Epithelial cell of proximal tubule (primary cell): ENCODE measurements at regions not wholly inside any gene's neighbourhood (a gene's known extent, or its start where the extent isn't known, plus 50 kb on each side); places are given as distances from the start of the nearest gene placed in this dataset.
"Not testable (repeated sequence)": the region's sequence is repeated elsewhere in the genome, so short reads cannot be mapped to it uniquely, and the experiment has no call there.

ENCODE experiments used
- DNase-seq: peaks from one replicate; pipeline ENCODE4 v3.0.0-alpha.2; 2011; ENCODE audit warnings: low read depth
- H3K4me3 ChIP-seq: 2 replicates; pipeline ENCODE4 v1.5.1; 2011; ENCODE audit warnings: low read depth, mild to moderate bottlenecking, low read length

GRCh38 chr2:87622720-87623119 is 125.2 kb upstream of the PLGLB2 start:
- not testable (repeated sequence) for H3K4me3 ChIP-seq, DNase-seq

- DNase-seq, result peak; percentile 57
- H3K4me3 ChIP-seq, result not testable (repeated sequence)
Observed at GRCh38 chr2:87629491-87630458, 118.1 kb upstream of the PLGLB2 start.

- not testable (repeated sequence) for DNase-seq, H3K4me3 ChIP-seq
Observed at GRCh38 chr2:87630892-87631291, 117.0 kb upstream of the PLGLB2 start.

- not testable (repeated sequence) for H3K4me3 ChIP-seq, DNase-seq
Observed at GRCh38 chr2:87631402-87631801, 116.5 kb upstream of the PLGLB2 start.

GRCh38 chr2:87633287-87633963 is 114.5 kb upstream of the PLGLB2 start:
- not testable (repeated sequence) for H3K4me3 ChIP-seq, DNase-seq

- not testable (repeated sequence) for H3K4me3 ChIP-seq, DNase-seq
Observed at GRCh38 chr2:87634106-87634505, 113.8 kb upstream of the PLGLB2 start.

- H3K4me3 ChIP-seq, DNase-seq: not testable (repeated sequence)
Observed at GRCh38 chr2:87634971-87635650, 112.8 kb upstream of the PLGLB2 start.

GRCh38 chr2:87636246-87636645 is 111.6 kb upstream of the PLGLB2 start:
- not testable (repeated sequence) for H3K4me3 ChIP-seq, DNase-seq

GRCh38 chr2:87636735-87637134 is 111.2 kb upstream of the PLGLB2 start:
- not testable (repeated sequence) for DNase-seq, H3K4me3 ChIP-seq

- H3K4me3 ChIP-seq, DNase-seq: not testable (repeated sequence)
Observed at GRCh38 chr2:87637249-87637990, 110.5 kb upstream of the PLGLB2 start.

GRCh38 chr2:87638114-87638807 is 109.6 kb upstream of the PLGLB2 start:
- DNase-seq, H3K4me3 ChIP-seq: not testable (repeated sequence)

- H3K4me3 ChIP-seq, DNase-seq: not testable (repeated sequence)
Observed at GRCh38 chr2:87638872-87639271, 109.0 kb upstream of the PLGLB2 start.

GRCh38 chr2:87639801-87640440 is 108.0 kb upstream of the PLGLB2 start:
- DNase-seq, H3K4me3 ChIP-seq: not testable (repeated sequence)

GRCh38 chr2:87640961-87641563 is 106.8 kb upstream of the PLGLB2 start:
- H3K4me3 ChIP-seq, DNase-seq: not testable (repeated sequence)

- DNase-seq, H3K4me3 ChIP-seq: not testable (repeated sequence)
Observed at GRCh38 chr2:87643165-87643564, 104.7 kb upstream of the PLGLB2 start.

- H3K4me3 ChIP-seq, DNase-seq: not testable (repeated sequence)
Observed at GRCh38 chr2:87647737-87648498, 100.0 kb upstream of the PLGLB2 start.

- not testable (repeated sequence) for H3K4me3 ChIP-seq, DNase-seq
Observed at GRCh38 chr2:87648815-87649214, 99.1 kb upstream of the PLGLB2 start.
